ENCODE measurements at regions not wholly inside any gene's neighbourhood (a gene's known extent, or its start where the extent isn't known, plus 50 kb on each side); places are given as distances from the start of the nearest gene placed in this dataset.

- FAIRE-seq = no peak
- no peak for TF ChIP-seq POLR2A (IDR thresholded peaks at IDR 0.05; ENCODE audit: low read depth, low read length)
- DNase-seq (ENCODE audit: insufficient read length, low spot score) = no peak
Measured at GRCh38 chr5:124670722-124671184, 75.7 kb downstream of the ZNF608 start.

DNA sequence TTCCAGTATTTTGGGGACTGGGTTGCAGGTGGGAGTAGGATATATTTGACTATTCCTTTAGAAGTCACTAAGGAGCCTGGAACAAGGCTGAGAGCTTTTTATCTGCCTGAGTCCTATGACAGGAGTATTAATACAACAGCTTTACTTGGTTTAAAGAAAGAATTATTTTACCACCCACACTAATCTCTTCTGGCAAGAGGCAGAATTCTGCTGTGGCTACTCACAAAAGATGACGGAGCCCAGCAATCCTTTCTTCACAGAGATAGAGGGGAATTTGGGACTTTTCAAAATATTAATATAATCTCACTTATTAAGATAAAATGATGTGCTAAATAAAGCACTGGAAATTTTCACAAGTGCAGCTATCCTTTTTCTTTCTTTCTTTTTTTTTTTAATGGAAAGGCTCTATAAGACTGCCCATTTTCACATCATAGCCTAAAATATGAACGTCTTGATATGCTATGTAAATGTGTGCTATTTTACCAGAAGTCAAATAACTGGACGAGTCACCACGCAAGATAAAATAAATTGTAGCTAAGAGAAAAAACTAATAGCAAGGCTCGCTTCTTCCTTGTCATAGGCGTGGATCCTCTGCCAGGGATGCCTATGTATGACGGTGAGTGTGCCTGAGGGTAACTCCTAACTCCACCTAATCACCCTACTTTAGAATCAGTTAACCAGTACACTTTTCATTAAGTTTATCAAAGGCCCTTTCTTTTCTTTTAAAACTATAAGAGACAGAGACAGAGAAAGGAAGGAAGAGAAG is 76.3 kb downstream of the ZNF608 start:
- no peak for TF ChIP-seq POLR2A (IDR thresholded peaks at IDR 0.05; ENCODE audit: low read depth, low read length)
- no peak for FAIRE-seq
- no peak for DNase-seq (ENCODE audit: insufficient read length, low spot score)

GRCh38 chr5:124669300-124669648 is 77.2 kb downstream of the ZNF608 start:
- DNase-seq (ENCODE audit: insufficient read length, low spot score) (no peak), FAIRE-seq (no peak)
- TF ChIP-seq POLR2A (IDR thresholded peaks at IDR 0.05; ENCODE audit: low read depth, low read length) = no peak

DNA sequence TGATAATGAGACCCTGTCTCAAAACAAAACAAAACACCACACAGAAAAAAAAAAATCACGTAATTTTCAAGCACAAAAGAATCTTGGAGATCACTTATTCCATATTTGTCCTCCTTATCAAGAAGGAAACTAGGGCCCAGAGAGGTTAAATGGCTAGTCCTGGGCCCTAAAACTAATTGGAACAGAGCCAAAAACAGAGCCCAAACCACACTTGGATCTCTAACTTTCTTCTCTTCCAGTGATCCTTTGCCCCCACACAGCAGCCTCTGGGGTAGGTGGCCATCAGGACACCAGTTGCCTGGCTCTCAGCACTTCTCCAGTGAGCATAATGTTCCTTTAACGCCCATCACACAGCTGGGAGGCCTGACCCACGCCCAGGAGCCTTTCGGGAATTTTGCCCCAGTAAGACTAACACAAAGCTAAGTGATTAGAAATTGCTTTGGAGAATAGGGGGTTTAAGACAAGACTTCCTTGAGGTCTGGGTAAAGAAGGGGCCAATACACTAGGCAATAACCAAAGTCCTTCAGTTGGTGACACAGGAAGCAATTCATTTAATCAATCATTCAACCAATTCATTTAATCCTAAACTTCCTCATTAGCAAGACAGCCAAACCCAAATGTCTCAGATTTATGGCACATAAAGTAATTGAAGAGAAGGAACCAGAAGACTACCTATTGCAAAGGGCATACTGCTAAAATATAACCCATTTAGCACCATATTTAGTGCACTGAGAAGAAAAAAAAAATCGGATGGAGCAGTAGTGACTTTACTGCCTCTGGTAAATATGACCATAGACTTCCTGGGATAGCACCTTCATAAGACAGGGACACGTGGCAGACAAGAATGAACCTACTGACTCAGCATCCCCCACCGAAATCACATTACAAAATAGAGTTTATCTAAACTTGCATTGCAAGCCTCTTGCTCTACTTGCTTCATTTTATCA is 77.8 kb downstream of the ZNF608 start:
- no peak for DNase-seq (ENCODE audit: insufficient read length, low spot score)
- no peak for TF ChIP-seq POLR2A (IDR thresholded peaks at IDR 0.05; ENCODE audit: low read depth, low read length)
- no peak for FAIRE-seq

- DNase-seq (ENCODE audit: insufficient read length, low spot score) (no peak), FAIRE-seq (no peak)
- TF ChIP-seq POLR2A (IDR thresholded peaks at IDR 0.05; ENCODE audit: low read depth, low read length) = no peak
Measured at GRCh38 chr5:124665625-124666024, 80.8 kb downstream of the ZNF608 start.

GRCh38 chr5:124665035-124665434 is 81.4 kb downstream of the ZNF608 start:
- no peak for FAIRE-seq
- TF ChIP-seq POLR2A (IDR thresholded peaks at IDR 0.05; ENCODE audit: low read depth, low read length) = no peak
- DNase-seq (ENCODE audit: insufficient read length, low spot score) = no peak

- FAIRE-seq = no peak
- DNase-seq (ENCODE audit: insufficient read length, low spot score) = no peak
- TF ChIP-seq POLR2A (IDR thresholded peaks at IDR 0.05; ENCODE audit: low read depth, low read length) = no peak
Measured at GRCh38 chr5:124664287-124664686, 82.2 kb downstream of the ZNF608 start.

GRCh38 chr5:124663101-124663506 is 83.3 kb downstream of the ZNF608 start:
- FAIRE-seq (no peak), DNase-seq (ENCODE audit: insufficient read length, low spot score) (no peak)

DNA sequence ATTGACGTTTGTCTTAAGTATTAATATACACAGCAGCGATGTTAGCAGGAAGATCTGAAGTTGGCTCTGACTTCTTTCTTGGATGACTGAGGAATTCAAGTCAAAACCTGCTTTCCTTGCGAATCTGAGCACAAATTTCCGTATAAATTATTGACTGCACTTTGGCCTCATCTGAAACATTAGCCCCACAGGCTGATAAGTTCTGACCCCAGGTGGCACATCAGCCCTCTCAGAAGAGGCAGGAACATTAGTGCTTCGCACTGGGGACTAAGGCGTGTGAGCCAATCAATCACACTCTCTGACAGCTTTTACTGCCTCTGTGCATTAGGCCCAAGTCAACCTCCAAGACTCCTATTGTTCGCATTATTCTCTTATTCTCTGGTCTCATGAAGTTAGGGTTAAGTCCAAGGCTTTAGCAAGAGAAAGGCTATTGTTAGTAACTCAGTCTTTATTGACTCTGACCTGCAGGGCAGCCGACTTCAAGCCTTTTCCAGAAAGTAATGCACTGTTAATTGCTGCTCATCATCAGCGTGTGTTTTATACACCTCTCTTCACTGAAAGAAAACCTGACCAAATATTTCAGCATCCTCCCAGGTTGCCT is 84.2 kb downstream of the ZNF608 start:
- DNase-seq (ENCODE audit: insufficient read length, low spot score) (no peak), FAIRE-seq (no peak)
- no peak for TF ChIP-seq POLR2A (IDR thresholded peaks at IDR 0.05; ENCODE audit: low read depth, low read length)

More at GRCh38 chr5:124663101-124663506, 83.3 kb downstream of the ZNF608 start:
- no peak for TF ChIP-seq POLR2A (IDR thresholded peaks at IDR 0.05; ENCODE audit: low read depth, low read length)

DNA sequence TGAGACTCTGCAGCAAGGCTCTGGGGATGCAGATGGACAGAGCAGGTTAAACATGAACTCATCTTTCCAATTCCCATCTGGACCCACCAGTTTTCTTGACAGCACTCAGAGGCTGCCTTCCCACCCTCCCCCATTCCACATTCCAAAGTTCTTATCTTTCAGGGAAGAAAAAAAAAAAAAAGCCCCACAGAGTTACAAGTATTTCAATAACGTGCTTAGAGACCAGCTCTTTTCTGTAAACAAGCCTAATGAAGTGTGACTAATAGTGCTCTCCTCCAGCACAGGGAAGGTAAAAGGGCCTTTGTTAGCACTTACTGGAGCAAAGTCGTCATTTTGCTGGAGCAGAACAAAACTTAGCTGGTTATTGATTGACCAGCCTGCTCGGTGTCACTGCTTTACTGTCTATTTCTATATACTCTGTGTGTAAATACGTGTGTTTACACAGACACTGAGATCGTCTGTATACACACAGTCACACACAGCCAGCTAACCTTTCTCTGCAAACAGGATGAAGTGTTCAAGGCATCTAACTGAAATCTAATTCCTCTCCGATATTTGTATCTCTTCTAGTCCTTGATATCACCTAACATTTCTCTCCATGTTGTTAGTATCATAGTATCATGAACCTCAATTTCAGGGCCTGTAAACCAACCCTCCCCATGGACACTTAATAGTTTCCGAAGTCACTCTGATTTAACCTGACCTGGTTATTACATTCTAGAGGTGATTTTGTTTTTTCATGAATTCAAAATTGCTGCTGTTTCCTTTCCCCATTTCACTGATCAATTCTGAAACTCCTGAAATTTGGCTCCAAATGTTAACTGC is 84.9 kb downstream of the ZNF608 start:
- TF ChIP-seq POLR2A (IDR thresholded peaks at IDR 0.05; ENCODE audit: low read depth, low read length) = no peak
- DNase-seq (ENCODE audit: insufficient read length, low spot score) (no peak), FAIRE-seq (no peak)

- FAIRE-seq = no peak
Measured at GRCh38 chr5:124660229-124661093, 86.0 kb downstream of the ZNF608 start.

GRCh38 chr5:124659798-124660197 is 86.6 kb downstream of the ZNF608 start:
- FAIRE-seq = no peak
- DNase-seq (ENCODE audit: insufficient read length, low spot score) = no peak
- no peak for TF ChIP-seq POLR2A (IDR thresholded peaks at IDR 0.05; ENCODE audit: low read depth, low read length)

More at GRCh38 chr5:124660229-124661093, 86.0 kb downstream of the ZNF608 start:
- no peak for TF ChIP-seq POLR2A (IDR thresholded peaks at IDR 0.05; ENCODE audit: low read depth, low read length)
- no peak for DNase-seq (ENCODE audit: insufficient read length, low spot score)
